22Rv1 (cell line): ENCODE measurements at regions not wholly inside any gene's neighbourhood (a gene's known extent, or its start where the extent isn't known, plus 50 kb on each side); places are given as distances from the start of the nearest gene placed in this dataset.

Source experiments
- H3K27ac ChIP-seq: fragments of 450-650 bp; 2 replicates; pipeline ENCODE4 v1.5.1; 2017
- ZFX ChIP-seq: fragments of 450-650 bp; IDR thresholded peaks from 2 replicates; pipeline ENCODE4 v1.6.1; 2017; ENCODE audit warnings: antibody characterized with exemption, borderline replicate concordance
- TF ChIP-seq, protein P1 (sequence below): fragments of 450-650 bp; IDR thresholded peaks from 2 replicates; pipeline ENCODE4 v1.5.1; 2017; ENCODE audit warnings: mild to moderate bottlenecking

DNA sequence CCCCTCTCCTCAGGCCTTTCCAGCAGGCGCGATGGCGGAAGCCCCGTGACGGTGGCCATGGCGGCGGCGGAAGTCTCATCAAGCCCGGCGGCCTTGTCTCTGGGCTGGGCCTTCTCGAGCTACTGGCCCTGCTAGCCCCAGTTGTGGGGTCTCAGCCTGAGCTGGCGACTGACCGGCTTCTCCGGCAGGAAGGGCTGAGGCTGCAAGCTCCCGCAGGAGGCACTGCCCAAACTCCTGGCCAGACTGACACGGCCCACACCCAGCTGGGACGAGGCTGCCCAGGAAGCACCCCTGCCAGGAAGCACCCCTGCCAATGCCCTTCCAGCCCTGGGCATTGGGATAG, 88.5 kb upstream of the ANKH start:
- no peak overlapping the region for H3K27ac ChIP-seq

DNA sequence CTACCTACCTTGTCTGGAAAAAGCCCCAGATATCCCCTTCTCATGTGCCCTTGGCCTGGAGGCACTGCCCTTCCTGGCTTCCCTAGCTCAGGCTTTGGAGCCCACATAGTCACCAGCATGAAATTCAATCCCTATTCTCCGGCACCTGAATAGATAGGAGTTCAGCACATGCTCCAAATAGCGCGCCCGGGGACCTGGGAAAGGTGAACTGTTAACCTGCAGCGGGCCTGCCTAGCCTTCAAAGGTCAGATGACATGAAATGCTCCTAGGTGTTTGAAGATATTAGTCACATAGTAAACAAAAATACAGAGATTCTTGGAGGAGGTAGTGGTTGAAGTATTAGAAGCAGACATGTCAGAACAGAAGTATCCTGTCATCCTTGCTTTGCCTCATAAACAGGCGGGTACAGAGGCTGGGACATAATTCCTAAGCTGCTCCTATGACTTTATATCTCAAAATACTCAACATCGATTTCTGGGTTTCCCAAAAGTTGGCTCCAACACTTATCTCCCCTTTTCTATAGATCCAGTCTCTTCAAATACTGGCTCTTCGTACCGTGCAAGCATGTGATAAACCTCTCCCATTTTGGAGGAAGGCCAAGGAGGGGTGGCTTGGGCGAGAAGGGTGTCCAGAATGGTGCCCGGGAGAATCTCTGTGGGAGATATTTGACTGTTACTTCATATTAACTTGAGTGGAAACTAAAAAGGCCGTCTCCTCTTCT, 88.0 kb upstream of the ANKH start:
- TF ChIP-seq, protein P1, sequence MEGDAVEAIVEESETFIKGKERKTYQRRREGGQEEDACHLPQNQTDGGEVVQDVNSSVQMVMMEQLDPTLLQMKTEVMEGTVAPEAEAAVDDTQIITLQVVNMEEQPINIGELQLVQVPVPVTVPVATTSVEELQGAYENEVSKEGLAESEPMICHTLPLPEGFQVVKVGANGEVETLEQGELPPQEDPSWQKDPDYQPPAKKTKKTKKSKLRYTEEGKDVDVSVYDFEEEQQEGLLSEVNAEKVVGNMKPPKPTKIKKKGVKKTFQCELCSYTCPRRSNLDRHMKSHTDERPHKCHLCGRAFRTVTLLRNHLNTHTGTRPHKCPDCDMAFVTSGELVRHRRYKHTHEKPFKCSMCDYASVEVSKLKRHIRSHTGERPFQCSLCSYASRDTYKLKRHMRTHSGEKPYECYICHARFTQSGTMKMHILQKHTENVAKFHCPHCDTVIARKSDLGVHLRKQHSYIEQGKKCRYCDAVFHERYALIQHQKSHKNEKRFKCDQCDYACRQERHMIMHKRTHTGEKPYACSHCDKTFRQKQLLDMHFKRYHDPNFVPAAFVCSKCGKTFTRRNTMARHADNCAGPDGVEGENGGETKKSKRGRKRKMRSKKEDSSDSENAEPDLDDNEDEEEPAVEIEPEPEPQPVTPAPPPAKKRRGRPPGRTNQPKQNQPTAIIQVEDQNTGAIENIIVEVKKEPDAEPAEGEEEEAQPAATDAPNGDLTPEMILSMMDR: no peak
- no peak for TF ChIP-seq ZFX
- no peak overlapping the region for H3K27ac ChIP-seq

More for the DNA sequence above, 88.5 kb upstream of the ANKH start:
- TF ChIP-seq, protein P1: no peak
- no peak for TF ChIP-seq ZFX

DNA sequence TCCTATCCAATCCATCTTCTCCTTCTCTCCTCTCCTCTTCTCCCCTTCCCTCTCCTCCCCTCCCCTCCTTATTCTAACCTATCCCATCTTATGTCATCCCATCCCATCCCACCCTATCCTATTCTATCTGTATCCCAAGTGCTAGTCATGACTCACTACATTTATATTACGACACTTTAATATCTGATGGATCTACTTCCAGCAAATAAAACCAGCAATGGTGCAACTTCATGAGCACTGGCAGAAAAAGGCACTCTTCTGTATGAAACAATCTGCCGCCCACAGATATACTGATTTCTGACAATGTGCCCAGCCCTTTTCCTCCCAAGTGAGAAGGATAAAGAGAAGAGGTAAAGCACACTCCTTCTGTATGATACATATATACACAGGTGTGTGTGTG, 86.6 kb upstream of the ANKH start:
- H3K27ac ChIP-seq: no peak overlapping the region

DNA sequence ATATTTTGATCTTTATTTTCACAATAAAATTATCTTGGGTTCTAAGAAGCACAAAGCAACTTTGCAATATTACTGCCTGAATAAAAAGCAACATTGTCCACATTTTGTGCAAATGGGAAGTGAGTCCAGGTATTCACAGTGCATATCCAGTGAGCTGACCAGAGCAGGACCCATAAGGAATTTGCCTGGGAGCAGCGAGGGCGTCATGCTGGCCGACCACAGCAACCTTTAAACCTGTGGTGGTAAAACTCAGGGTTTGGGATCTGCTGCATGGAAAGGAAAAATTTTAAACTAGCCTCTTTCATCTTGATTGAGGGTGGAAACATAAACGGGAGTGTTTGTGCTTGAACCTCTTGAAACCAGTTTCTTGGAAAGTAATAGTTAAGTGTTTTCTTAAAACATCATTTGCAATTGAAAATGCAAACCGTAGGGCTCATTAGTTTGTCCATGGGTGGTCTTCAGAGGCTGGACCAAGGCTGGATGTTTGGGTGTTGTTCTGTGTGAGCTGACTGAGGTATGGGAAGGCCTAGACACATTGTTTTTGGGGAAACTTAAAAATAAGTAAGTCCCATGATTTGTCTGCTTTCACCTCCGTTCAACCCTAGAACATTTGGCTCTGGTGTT, 85.0 kb upstream of the ANKH start:
- no peak for TF ChIP-seq ZFX
- TF ChIP-seq, protein P1: no peak
- no peak overlapping the region for H3K27ac ChIP-seq

More for the DNA sequence above, 86.6 kb upstream of the ANKH start:
- TF ChIP-seq, protein P1: no peak
- no peak for TF ChIP-seq ZFX

DNA sequence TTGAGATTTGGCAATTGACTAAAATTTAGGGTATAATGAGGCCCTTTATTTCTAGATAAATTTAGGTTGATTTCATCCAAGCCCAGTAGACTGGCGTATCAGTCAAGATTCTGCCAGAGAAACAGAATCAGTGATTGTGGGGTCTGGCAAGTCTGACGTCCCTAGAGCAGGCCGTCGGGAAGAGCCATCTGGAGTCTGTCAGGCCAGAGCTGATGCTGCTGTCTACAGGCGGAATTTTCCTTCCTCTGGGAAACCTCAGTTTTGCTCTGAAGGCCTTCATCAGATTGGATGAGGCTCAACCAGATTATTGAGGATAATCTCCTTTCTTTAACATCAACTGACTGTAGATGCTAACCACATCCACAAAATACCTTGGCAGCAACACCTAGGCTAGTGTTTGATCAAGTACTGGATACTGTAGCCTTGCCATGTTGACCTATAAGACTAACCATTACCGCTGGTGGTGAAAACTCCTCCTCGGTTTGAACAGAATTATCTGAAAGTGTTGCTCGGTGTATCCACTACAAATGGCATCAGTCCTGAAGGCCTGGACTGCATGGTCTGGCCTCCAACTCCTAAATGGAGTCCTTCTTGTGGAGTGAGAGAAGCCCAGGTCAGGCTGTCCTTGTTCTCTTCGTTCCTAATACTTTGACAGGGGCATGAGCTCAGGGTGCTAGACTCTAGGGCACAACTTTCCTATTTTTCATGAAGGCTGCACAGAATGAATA, 83.2 kb upstream of the ANKH start:
- TF ChIP-seq, protein P1: no peak
- no peak for TF ChIP-seq ZFX
- no peak overlapping the region for H3K27ac ChIP-seq

DNA sequence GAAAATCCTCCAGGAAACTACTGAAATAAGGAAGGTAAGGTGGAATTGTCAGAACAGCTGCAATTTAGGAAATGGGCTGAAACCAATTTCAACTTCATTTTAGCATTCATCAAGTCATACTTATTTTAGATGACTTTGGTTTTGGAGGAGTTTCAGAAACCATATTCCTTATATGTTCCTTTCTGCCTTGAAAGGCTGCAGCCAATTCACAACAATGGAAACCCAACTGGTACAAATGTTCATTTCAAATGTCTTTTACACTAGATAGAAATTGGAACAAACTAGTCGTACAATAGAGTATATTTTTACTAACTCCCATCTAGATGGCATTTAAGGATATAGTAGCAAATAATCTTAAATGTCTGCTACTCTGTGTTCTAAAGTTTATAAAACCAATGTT, 82.6 kb upstream of the ANKH start:
- no peak overlapping the region for H3K27ac ChIP-seq
- TF ChIP-seq ZFX: no peak
- TF ChIP-seq, protein P1: no peak

DNA sequence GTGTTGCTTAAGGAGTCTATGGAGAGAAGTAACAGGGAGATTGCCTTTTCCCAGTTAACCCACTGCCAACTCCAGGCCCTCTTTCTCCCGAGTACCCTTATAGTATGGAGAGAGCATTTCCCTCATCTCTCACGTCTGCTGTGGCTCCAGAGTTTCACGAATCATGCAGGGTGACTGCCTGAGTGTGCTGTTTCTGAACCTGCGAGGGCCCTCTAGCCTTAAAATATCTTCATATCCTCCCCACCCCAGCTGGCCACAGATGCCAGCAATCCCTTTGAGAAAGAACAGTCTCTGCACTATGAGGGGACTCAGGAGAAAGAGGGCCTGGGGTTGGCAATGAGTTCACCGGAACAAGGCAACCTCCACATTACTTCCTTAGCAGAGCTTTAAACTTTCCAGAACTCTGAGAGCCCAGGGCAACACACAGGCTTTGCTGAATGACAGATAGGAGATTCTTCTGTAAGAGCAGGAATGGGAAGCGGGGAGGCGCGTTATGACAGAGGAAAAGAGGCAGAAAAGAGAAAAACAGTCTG, 81.6 kb upstream of the ANKH start:
- no peak for TF ChIP-seq ZFX
- TF ChIP-seq, protein P1: no peak
- H3K27ac ChIP-seq: no peak overlapping the region
